Neural progenitor cell (in vitro differentiated cells): ENCODE measurements at regions not wholly inside any gene's neighbourhood (a gene's known extent, or its start where the extent isn't known, plus 50 kb on each side); places are given as distances from the start of the nearest gene placed in this dataset. TPM values are rescaled to one million over a fixed set of nuclear protein-coding genes. Genes with fewer than 3 reads are reported as not detected.

ENCODE experiments used
- DNase-seq: peaks from one replicate; pipeline ENCODE4 v3.0.0-alpha.2; 2016; ENCODE audit warnings: low spot score
- H2AFZ ChIP-seq: fragments of 200-600 bp; sonication (generic); replicated peaks from 2 replicates; pipeline ENCODE4 v1.6.1; 2016; ENCODE audit warnings: antibody characterized with exemption
- H3F3A ChIP-seq: fragments of 200-600 bp; sonication (generic); 2 replicates; pipeline ENCODE4 v1.6.1; 2016; ENCODE audit warnings: antibody characterized with exemption, low read depth
- H3K27ac ChIP-seq: fragments of 200-600 bp; sonication (generic); 2 replicates; pipeline ENCODE4 v1.5.1; 2016; ENCODE audit warnings: mild to moderate bottlenecking
- H3K27me3 ChIP-seq: fragments of 200-600 bp; sonication (generic); 2 replicates; pipeline ENCODE4 v1.6.1; 2016; ENCODE audit warnings: mild to moderate bottlenecking, moderate library complexity
- H3K36me3 ChIP-seq: fragments of 200-600 bp; sonication (generic); 2 replicates; pipeline ENCODE4 v1.5.1; 2016
- H3K4me1 ChIP-seq: fragments of 200-600 bp; sonication (generic); 2 replicates; pipeline ENCODE4 v1.6.1; 2016; ENCODE audit warnings: mixed run types
- H3K4me2 ChIP-seq: fragments of 200-600 bp; sonication (generic); 2 replicates; pipeline ENCODE4 v1.6.1; 2016
- H3K4me3 ChIP-seq: fragments of 200-600 bp; sonication (generic); 2 replicates; pipeline ENCODE4 v1.5.1; 2016
- H3K79me2 ChIP-seq: fragments of 200-600 bp; sonication (generic); 2 replicates; pipeline ENCODE4 v1.6.1; 2016; ENCODE audit warnings: low read depth
- H3K9ac ChIP-seq: fragments of 200-600 bp; sonication (generic); 2 replicates; pipeline ENCODE4 v1.6.1; 2016
- H3K9me3 ChIP-seq: fragments of 200-600 bp; sonication (generic); 2 replicates; pipeline ENCODE4 v1.5.1; 2016; ENCODE audit warnings: low read depth
- H4K20me1 ChIP-seq: fragments of 200-600 bp; sonication (generic); 2 replicates; pipeline ENCODE4 v1.6.1; 2016; ENCODE audit warnings: low read depth
- H3K27ac Mint-ChIP-seq: 3 replicates; pipeline ENCODE4 v1.8.0; 2021; ENCODE audit warnings: mixed read lengths
- H3K27me3 Mint-ChIP-seq: 2 replicates; pipeline ENCODE4 v1.8.0; 2022; ENCODE audit warnings: low read depth, mild to moderate bottlenecking, inconsistent platforms, moderate library complexity, mixed read lengths; ENCODE audit not compliant: insufficient read depth
- H3K36me3 Mint-ChIP-seq: 3 replicates; pipeline ENCODE4 v1.8.0; 2021; ENCODE audit warnings: mixed read lengths
- H3K4me1 Mint-ChIP-seq: 3 replicates; pipeline ENCODE4 v1.8.0; 2021; ENCODE audit warnings: mixed read lengths
- H3K4me3 Mint-ChIP-seq: 3 replicates; pipeline ENCODE4 v1.8.0; 2021; ENCODE audit warnings: mild to moderate bottlenecking, moderate library complexity, mixed read lengths
- H3K9me3 Mint-ChIP-seq: 3 replicates; pipeline ENCODE4 v1.8.0; 2020; ENCODE audit warnings: mixed read lengths
- EZH2 ChIP-seq: fragments of 200-600 bp; sonication (generic); IDR thresholded peaks from 2 replicates; pipeline ENCODE4 v1.6.1; 2017; ENCODE audit warnings: antibody characterized with exemption, mild to moderate bottlenecking, moderate library complexity
- EZH2phosphoT487 ChIP-seq: fragments of 200-600 bp; sonication (generic); IDR thresholded peaks from 2 replicates; pipeline ENCODE4 v1.6.1; 2017; ENCODE audit warnings: antibody characterized with exemption
- small RNA-seq: library from RNA; depleted of rRNA; stranded (forward); fragments of <200 nt; gene quantifications from one replicate; pipeline ENCODE3, GENCODE V24; 2015
- TF ChIP-seq, protein P1 (sequence below): fragments of 200-600 bp; sonication (generic); IDR thresholded peaks from 2 replicates; pipeline ENCODE4 v1.5.1; 2017; ENCODE audit warnings: antibody characterized with exemption, mild to moderate bottlenecking

DNA sequence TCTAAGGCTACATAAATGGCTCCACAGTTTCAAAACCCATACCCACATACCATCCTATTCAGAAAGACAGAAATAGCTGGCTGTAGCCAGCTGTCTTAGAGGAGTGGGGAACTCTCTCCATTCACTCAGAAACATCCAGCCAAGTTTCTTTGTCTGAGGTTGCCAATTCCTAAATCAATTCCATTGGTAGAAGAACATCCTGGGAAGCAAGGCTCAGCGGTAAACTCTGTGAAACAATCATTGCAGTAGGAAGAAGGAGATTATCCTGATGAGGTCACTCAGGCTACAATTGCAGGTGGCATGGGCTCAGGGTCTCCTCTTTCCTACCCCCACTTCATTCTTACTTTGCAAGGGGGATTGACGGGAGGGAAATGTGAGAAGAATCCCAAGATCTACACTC lies 154.0 kb downstream of the ETV1 start:
- no peak for TF ChIP-seq EZH2phosphoT487
- TF ChIP-seq, protein P1, sequence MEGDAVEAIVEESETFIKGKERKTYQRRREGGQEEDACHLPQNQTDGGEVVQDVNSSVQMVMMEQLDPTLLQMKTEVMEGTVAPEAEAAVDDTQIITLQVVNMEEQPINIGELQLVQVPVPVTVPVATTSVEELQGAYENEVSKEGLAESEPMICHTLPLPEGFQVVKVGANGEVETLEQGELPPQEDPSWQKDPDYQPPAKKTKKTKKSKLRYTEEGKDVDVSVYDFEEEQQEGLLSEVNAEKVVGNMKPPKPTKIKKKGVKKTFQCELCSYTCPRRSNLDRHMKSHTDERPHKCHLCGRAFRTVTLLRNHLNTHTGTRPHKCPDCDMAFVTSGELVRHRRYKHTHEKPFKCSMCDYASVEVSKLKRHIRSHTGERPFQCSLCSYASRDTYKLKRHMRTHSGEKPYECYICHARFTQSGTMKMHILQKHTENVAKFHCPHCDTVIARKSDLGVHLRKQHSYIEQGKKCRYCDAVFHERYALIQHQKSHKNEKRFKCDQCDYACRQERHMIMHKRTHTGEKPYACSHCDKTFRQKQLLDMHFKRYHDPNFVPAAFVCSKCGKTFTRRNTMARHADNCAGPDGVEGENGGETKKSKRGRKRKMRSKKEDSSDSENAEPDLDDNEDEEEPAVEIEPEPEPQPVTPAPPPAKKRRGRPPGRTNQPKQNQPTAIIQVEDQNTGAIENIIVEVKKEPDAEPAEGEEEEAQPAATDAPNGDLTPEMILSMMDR = no peak
- TF ChIP-seq EZH2 = no peak
- Mint-ChIP-seq H3K4me1 (peaks cover 34% of the 10 kb centered on the region), H3K9me3 (peaks cover 5% of the 10 kb centered on the region), H3K27ac (peak overlapping the region; percentile 11), H3K4me3 (no peak overlapping the region), H3K27me3 (no peaks in the 10 kb centered on the region), H3K36me3 (peaks cover 3% of the 10 kb centered on the region)
- Histone ChIP-seq H3K4me1 (peaks cover 52% of the 10 kb centered on the region), H3K4me3 (no peak overlapping the region), H3K27me3 (no peaks in the 10 kb centered on the region), H3K9ac (peak overlapping the region; percentile 39), H3K79me2 (no peaks in the 10 kb centered on the region), H3F3A (peaks cover 49% of the 10 kb centered on the region), H4K20me1 (no peaks in the 10 kb centered on the region), H3K27ac (peak overlapping the region; percentile 100), H2AFZ (no peak overlapping the region), H3K9me3 (no peaks in the 10 kb centered on the region), H3K4me2 (peak overlapping the region; percentile 67), H3K36me3 (no peaks in the 10 kb centered on the region)
- DNase-seq = peak; percentile 88

DNA sequence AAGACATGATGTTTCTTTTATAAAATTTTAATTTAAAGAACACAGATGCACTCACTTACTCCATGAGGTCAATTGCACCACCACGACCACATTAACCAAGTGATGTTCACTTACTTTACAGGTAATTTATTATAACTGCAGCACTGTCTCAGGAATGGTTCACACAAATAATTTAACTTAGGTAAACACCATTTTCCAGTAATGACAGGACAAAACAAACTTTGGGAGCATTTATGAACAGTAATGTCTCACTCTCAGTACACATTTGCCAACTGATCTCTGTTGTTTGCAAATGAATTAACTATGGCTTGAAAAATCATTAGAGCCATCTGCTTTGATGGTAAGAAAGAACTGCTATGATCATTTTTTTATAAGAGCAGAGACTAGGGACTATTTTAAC lies 150.4 kb downstream of the ETV1 start:
- Mint-ChIP-seq H3K4me1 (peaks cover 35% of the 10 kb centered on the region), H3K27ac (no peak overlapping the region), H3K4me3 (no peak overlapping the region), H3K9me3 (peaks cover 5% of the 10 kb centered on the region), H3K36me3 (peaks cover 3% of the 10 kb centered on the region), H3K27me3 (no peaks in the 10 kb centered on the region)
- Histone ChIP-seq H3K27ac (no peak overlapping the region), H3K4me3 (no peak overlapping the region), H3K79me2 (no peaks in the 10 kb centered on the region), H3K4me2 (no peak overlapping the region), H3K4me1 (peaks cover 54% of the 10 kb centered on the region), H3K9me3 (no peaks in the 10 kb centered on the region), H4K20me1 (no peaks in the 10 kb centered on the region), H3K36me3 (no peaks in the 10 kb centered on the region), H3K27me3 (no peaks in the 10 kb centered on the region), H3F3A (peaks cover 31% of the 10 kb centered on the region), H3K9ac (no peak overlapping the region), H2AFZ (peak overlapping the region; percentile 48)
- no peak for TF ChIP-seq EZH2phosphoT487
- TF ChIP-seq, protein P1 = no peak
- DNase-seq = no peak

Small RNA genes lying in the stretch of these regions (small RNA-seq; reads per million reads assigned to genes)
- gene RN7SKP228 = not detected
